OCI-LY7 (cell line): ENCODE measurements at regions not wholly inside any gene's neighbourhood (a gene's known extent, or its start where the extent isn't known, plus 50 kb on each side); places are given as distances from the start of the nearest gene placed in this dataset.

ENCODE experiments used
- BruUV-seq: library from RNA; stranded (reverse); fragments of 400-500 nt; replicated peaks from 2 replicates; lab custom pipeline; 2021; lab: Mats Ljungman, UMichigan
- CTCF ChIA-PET: fragments of 300-600 bp; sonication (Branson Sonifier 250); formaldehyde crosslinking; loops from one replicate; lab custom pipeline; 2022; ENCODE audit warnings: antibody characterized with exemption; ENCODE audit not compliant: unreplicated experiment; lab: Charles Lee
- POLR2A ChIA-PET: fragments of 300-600 bp; sonication (Branson Sonifier 250); formaldehyde crosslinking; loops from one replicate; lab custom pipeline; 2022; ENCODE audit warnings: antibody characterized with exemption; lab: Charles Lee
- DNase-seq: peaks from one replicate; pipeline ENCODE4 v3.0.0-alpha.2; 2015; ENCODE audit warnings: low spot score
- H2AFZ ChIP-seq: fragments of 200-600 bp; sonication (generic), shearing (Covaris generic); 2 replicates; pipeline ENCODE4 v1.6.1; 2014; ENCODE audit warnings: mild to moderate bottlenecking, antibody characterized with exemption, low read length, moderate library complexity
- H3K27ac ChIP-seq: fragments of 200-600 bp; sonication (generic); 2 replicates; pipeline ENCODE4 v1.5.1; 2014; ENCODE audit warnings: mixed run types, low read depth, mild to moderate bottlenecking, moderate library complexity, low read length, inconsistent platforms; ENCODE audit not compliant: poor library complexity, severe bottlenecking
- H3K36me3 ChIP-seq: fragments of 200-600 bp; sonication (generic); 2 replicates; pipeline ENCODE4 v1.6.1; 2014; ENCODE audit warnings: mild to moderate bottlenecking, antibody characterized with exemption, low read length, moderate library complexity, mixed read lengths; ENCODE audit not compliant: insufficient read depth
- H3K4me1 ChIP-seq: fragments of 200-600 bp; sonication (generic); 2 replicates; pipeline ENCODE4 v1.5.1; 2014; ENCODE audit warnings: mild to moderate bottlenecking, low read length; ENCODE audit not compliant: insufficient read depth, poor library complexity, severe bottlenecking
- H3K4me2 ChIP-seq: fragments of 200-600 bp; sonication (generic); 2 replicates; pipeline ENCODE4 v1.6.1; 2014; ENCODE audit warnings: mild to moderate bottlenecking, low read length
- H3K4me3 ChIP-seq: fragments of 200-600 bp; sonication (generic); 2 replicates; pipeline ENCODE4 v1.5.1; 2014; ENCODE audit warnings: mild to moderate bottlenecking, low read depth, low read length; ENCODE audit not compliant: poor library complexity, severe bottlenecking
- H3K79me2 ChIP-seq: fragments of 200-600 bp; sonication (generic); 2 replicates; pipeline ENCODE4 v1.6.1; 2016; ENCODE audit warnings: low read depth, mild to moderate bottlenecking, low read length, moderate library complexity, mixed read lengths; ENCODE audit not compliant: insufficient read depth
- H3K9me2 ChIP-seq: fragments of 200-600 bp; sonication (generic); 2 replicates; pipeline ENCODE4 v1.6.1; 2016; ENCODE audit warnings: mild to moderate bottlenecking, low read length, mixed read lengths; ENCODE audit not compliant: insufficient read depth
- H3K9me3 ChIP-seq: fragments of 200-600 bp; sonication (generic); 2 replicates; pipeline ENCODE4 v1.6.1; 2014; ENCODE audit warnings: mild to moderate bottlenecking, mixed run types, low read length, mixed read lengths
- H4K20me1 ChIP-seq: fragments of 200-600 bp; sonication (generic); 2 replicates; pipeline ENCODE4 v1.6.1; 2014; ENCODE audit warnings: mild to moderate bottlenecking, antibody characterized with exemption, low read length, moderate library complexity, mixed read lengths; ENCODE audit not compliant: insufficient read depth
- CTCF ChIP-seq: fragments of 200-600 bp; sonication (generic); conservative IDR thresholded peaks from 2 replicates; pipeline ENCODE4 v1.5.1; 2014; ENCODE audit warnings: mild to moderate bottlenecking, antibody characterized with exemption, low read length, moderate library complexity, mixed read lengths
- EZH2phosphoT487 ChIP-seq: fragments of 200-600 bp; sonication (generic); IDR thresholded peaks from 2 replicates; pipeline ENCODE4 v1.6.1; 2018; ENCODE audit warnings: low read depth, borderline replicate concordance, mild to moderate bottlenecking, mixed run types, antibody characterized with exemption, low read length, moderate library complexity, mixed read lengths
- intact Hi-C: fragments of 100-400 bp; cut with micrococcal nuclease; formaldehyde crosslinking; loops from one replicate; pipeline ENCODE4 v1.10.0; 2022; ENCODE audit not compliant: unreplicated experiment

DNA sequence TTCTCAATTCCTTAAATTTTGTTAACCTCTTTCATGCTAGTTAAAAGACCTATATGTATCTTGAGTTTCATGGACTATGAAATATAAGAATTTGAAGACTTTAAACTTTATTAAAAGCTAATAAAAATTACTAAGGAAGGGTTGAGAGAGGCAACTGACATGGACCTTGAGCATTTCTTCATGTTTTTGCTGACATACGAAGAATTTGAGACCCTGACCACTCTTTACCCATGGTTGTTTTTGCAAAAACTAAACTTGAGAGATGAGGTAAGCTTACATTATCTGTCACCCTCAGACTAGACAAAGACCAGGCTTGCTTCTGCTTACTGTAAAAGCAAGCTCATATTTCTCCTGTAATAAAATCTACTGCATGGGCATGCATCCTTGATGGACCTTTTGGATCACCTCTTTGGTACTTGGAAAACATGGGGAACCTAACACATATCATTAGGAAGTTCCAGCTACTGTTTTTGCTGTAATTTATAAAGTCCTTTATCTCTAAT lies 338.2 kb upstream of the PABPC4L start:
- intact Hi-C loops, result no loop called here
- TF ChIP-seq EZH2phosphoT487, result no peak
- no peak for TF ChIP-seq CTCF

DNA sequence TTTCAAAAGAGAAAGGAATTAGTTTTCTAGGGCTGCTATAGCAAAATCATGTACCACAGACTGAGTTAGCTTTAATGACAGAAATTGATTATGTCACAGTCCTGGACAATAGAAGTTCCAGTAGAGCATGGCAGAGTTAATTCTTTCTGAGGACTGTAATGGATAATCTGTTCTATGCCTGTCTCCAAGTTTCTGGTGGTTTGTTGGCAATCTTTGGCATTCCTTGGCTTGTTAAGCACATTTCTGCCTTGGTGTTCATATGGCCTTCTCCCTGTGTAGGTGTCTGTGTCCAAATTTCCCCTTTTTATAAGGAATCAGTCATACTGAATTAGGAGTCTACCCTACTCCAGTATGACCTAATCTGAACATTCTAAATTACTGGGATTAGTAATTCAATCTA lies 336.1 kb upstream of the PABPC4L start:
- Histone ChIP-seq H3K9me3 (no peaks in the 10 kb centered on the region), H3K4me3 (no peak overlapping the region), H2AFZ (no peak overlapping the region), H3K4me1 (no peaks in the 10 kb centered on the region), H3K79me2 (no peaks in the 10 kb centered on the region), H4K20me1 (no peaks in the 10 kb centered on the region), H3K4me2 (no peak overlapping the region), H3K27ac (no peak overlapping the region), H3K36me3 (no peaks in the 10 kb centered on the region), H3K9me2 (no peaks in the 10 kb centered on the region)
- TF ChIP-seq EZH2phosphoT487 (no peak), CTCF (no peak)
- intact Hi-C loops, result no loop called here
- no peak for DNase-seq
- BruUV-seq, result no TSS peak
- ChIA-PET CTCF (no interaction called here), POLR2A (interaction anchor here (0.5 to 1.2 kb wide), 2 partner anchors 19 to 25 kb away, joined by 3 read pairs; no protein-coding TSS in a partner anchor)

More for the DNA sequence above, 338.2 kb upstream of the PABPC4L start:
- H3K27ac ChIP-seq, result no peak overlapping the region
- H2AFZ ChIP-seq, result no peak overlapping the region
- no peak overlapping the region for H3K4me2 ChIP-seq
- no peaks in the 10 kb centered on the region for H3K36me3 ChIP-seq
- ChIA-PET POLR2A (interaction anchor here (0.6 kb wide), 1 partner anchor 64 kb away, joined by 3 read pairs; no protein-coding TSS in a partner anchor), CTCF (no interaction called here)
- no peak for DNase-seq
- H4K20me1 ChIP-seq, result no peaks in the 10 kb centered on the region
- no peaks in the 10 kb centered on the region for H3K4me1 ChIP-seq
- no peaks in the 10 kb centered on the region for H3K79me2 ChIP-seq
- BruUV-seq, result no TSS peak
- no peaks in the 10 kb centered on the region for H3K9me2 ChIP-seq
- H3K4me3 ChIP-seq, result no peak overlapping the region
- H3K9me3 ChIP-seq, result no peaks in the 10 kb centered on the region

GRCh38 chr4:134533068-134533467 lies 331.5 kb upstream of the PABPC4L start:
- no peak overlapping the region for H3K4me2 ChIP-seq
- POLR2A ChIA-PET, result interaction anchor here (0.7 kb wide), 1 partner anchor 17 kb away, joined by 3 read pairs; no protein-coding TSS in a partner anchor
- H4K20me1 ChIP-seq, result no peaks in the 10 kb centered on the region
- H3K27ac ChIP-seq, result no peak overlapping the region
- H3K4me3 ChIP-seq, result no peak overlapping the region
- no peaks in the 10 kb centered on the region for H3K9me3 ChIP-seq
- intact Hi-C loops, result no loop called here
- no peaks in the 10 kb centered on the region for H3K9me2 ChIP-seq
- BruUV-seq, result no TSS peak
- no peaks in the 10 kb centered on the region for H3K79me2 ChIP-seq
- no peak for TF ChIP-seq EZH2phosphoT487
- TF ChIP-seq CTCF, result no peak
- no peak for DNase-seq
- no peaks in the 10 kb centered on the region for H3K4me1 ChIP-seq
- H2AFZ ChIP-seq, result no peak overlapping the region
- no peaks in the 10 kb centered on the region for H3K36me3 ChIP-seq
- CTCF ChIA-PET, result no interaction called here
